Omental fat pad (tissue), 3 donors: ENCODE measurements at regions not wholly inside any gene's neighbourhood (a gene's known extent, or its start where the extent isn't known, plus 50 kb on each side); places are given as distances from the start of the nearest gene placed in this dataset.

ENCODE experiments used
- ATAC-seq: fragments of 150-250 bp; one replicate; pipeline ENCODE4 v1.9.1; 2016; ENCODE audit warnings: mild to moderate bottlenecking, moderate library complexity; ENCODE audit not compliant: low FRiP score
- DNase-seq: peaks from one replicate; pipeline ENCODE4 v3.0.0-alpha.2; 2019; ENCODE audit warnings: low spot score
- TF ChIP-seq, protein P1 (sequence below), 3 donors: fragments of 450-650 bp; IDR thresholded peaks; one replicate each; pipeline ENCODE4 v1.5.1; 2016 to 2017; ENCODE audit warnings: antibody characterized with exemption in 3 of 3, mild to moderate bottlenecking in 3 of 3, moderate library complexity in 2 of 3

DNA sequence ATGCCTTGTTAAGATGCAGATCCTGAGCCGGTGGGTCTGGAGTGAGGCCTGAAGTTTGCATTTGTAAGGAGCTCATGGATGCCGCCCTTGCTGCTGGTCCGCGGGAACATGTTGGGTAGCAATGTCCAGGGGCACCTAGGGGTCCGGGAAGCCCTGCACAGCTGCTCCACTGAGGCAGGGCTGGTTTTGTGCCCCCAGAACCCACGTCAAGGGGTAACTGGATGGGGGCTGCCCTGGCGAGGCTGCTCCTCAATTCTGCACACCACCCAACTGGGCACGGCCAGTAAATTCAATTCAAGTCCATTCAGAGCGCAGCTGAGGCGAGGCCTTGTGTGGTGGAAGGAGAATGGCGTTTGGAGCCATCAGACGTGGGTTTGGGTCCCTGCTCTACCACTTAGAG is 246.3 kb upstream of the PITRM1 start:
- no peak for DNase-seq
- TF ChIP-seq, protein P1, sequence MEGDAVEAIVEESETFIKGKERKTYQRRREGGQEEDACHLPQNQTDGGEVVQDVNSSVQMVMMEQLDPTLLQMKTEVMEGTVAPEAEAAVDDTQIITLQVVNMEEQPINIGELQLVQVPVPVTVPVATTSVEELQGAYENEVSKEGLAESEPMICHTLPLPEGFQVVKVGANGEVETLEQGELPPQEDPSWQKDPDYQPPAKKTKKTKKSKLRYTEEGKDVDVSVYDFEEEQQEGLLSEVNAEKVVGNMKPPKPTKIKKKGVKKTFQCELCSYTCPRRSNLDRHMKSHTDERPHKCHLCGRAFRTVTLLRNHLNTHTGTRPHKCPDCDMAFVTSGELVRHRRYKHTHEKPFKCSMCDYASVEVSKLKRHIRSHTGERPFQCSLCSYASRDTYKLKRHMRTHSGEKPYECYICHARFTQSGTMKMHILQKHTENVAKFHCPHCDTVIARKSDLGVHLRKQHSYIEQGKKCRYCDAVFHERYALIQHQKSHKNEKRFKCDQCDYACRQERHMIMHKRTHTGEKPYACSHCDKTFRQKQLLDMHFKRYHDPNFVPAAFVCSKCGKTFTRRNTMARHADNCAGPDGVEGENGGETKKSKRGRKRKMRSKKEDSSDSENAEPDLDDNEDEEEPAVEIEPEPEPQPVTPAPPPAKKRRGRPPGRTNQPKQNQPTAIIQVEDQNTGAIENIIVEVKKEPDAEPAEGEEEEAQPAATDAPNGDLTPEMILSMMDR (IDR thresholded peaks at IDR 0.05) = no peak
- no peak for ATAC-seq

DNA sequence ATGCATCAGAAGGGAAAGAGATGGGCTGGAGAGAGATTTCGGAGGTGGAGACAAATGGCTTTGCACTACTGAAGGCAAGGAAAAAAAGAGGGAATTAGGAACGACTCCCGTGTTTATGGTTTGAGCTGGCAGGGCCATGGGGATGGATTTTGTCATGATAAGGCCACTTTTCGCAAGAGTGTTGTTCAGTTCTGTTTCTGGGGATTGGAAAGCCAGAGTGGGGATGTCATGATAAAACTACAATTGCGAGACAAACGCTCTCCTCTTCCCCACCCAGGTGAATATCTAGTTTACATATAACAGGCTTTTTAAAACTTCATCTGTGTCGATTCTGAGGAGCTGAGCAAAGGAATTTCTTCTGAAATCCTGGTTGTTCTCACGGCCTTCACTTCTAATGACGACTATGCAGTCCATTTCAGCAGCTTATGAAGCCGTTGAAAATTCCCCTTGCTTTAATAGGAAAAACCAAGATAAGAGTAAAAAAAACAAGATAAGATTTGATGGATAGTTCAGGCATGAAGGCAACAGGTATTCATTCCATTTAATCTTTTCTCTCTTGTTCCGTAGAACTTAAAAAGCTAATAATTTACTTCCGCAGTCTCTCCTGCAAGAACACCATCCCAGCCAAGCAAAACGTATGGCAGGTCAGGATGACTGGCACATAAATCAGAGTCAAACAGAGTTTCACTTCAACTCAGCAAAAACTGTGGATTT is 245.6 kb upstream of the PITRM1 start:
- TF ChIP-seq, protein P1 (IDR thresholded peaks at IDR 0.05) = no peak
- ATAC-seq = no peak
- DNase-seq = no peak

DNA sequence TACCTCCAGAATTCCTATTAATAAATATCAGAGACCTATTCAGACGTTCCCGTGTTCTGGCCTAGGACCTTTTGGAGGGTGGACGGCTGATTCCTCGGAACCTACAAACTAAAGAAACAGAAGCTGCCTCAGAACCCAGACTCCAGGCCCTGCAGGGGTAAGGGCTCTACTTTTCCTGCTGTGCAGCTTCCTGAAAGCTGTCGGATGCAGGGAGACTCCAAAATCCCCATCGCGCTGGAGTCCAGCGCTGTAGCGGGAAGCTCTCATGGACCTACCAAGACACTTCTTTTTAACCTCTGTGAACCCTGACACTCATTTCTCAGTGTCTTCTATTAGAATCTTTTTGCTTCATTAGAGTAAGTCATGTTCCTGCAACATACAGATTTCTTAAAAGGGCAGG is 244.5 kb upstream of the PITRM1 start:
- DNase-seq (no peak), ATAC-seq (no peak)
- TF ChIP-seq, protein P1 (IDR thresholded peaks at IDR 0.05) = no peak

DNA sequence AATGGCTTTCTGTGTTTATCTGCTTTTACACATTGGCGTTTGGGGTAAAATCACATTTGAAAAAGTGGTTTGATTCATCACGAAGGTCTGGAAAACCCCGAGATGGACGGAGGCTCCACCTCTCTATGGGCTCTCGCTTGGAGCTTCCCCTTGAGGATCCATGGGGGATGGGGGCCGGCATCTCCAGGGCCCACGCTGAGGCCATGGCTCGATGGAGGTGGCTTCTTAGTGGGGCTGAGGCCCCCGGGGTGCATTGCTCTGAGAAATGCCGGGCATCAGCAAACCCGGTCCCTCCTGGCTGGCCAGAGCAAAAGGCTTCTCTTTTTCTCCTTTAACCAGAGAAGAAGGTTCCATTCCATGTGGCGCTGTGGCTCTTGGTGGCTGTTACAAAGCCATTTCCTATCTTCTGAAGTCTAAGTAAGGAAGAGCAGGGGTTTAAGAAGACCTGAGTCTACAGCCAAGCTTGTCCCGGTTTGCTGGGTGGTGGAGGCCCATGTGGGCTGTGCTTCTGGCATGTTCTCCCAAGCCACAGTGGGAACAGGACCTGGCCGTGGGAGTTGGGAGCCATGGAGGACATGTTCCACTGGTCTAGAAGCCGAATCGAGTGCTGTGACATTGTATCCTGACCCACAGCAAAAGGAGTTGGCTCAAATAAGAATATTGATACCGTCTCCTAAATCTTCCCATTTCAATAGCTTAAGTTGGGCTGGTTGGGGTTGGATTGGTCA is 243.5 kb upstream of the PITRM1 start:
- TF ChIP-seq, protein P1 (IDR thresholded peaks at IDR 0.05) = no peak
- DNase-seq = no peak
- no peak for ATAC-seq

DNA sequence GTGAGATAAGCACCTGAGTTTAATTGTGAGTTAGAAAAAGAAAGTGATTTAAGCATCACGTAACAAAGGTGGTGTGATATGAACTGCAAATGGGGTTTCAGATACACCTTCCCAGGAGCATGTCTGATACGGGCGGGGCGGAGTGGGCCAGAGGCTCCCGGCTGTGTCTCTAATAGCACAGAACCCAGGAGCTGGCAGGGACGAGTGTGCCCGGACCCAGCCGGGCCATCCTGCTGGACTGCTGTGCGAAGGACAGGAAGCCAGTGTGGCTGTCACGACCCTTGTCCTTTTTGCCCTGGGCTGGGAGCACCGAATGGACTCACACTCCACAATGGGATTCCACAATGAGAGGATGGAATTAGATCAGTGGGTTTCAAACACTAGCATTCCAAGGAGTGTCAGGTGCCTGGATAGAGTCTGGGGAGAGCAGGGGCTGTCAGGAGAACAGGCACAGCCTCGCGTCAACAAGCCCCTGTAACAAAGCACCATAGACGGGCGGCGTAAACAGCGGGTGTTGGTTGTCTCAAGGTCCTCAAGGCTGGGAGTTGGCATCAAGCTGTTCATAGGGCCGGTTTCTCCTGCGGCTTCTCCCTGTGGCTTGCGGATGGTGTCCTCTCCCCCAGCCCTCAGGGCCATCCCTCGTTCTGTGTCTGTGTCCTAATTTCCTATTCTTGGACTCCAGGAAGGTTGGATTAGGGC is 242.6 kb upstream of the PITRM1 start:
- TF ChIP-seq, protein P1 (IDR thresholded peaks at IDR 0.05) = no peak
- ATAC-seq = no peak
- DNase-seq = no peak

DNA sequence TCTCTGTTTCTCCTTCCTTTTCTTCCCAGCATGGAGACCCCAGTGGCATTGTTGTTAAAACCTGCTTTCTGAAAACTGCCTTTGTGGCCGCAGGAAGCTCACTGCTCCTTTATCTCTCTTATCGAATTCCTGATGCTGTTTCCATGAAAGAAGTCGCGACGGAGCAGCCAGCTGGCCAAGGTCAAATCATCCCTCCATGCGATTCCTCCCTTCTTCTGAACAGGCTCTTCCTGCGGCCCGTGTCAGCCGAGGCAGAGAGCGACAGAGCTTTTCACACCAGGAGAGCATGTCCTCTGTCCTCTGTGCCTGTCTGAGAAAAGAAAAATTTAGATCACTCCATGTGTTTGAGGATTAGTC is 242.1 kb upstream of the PITRM1 start:
- TF ChIP-seq, protein P1 (IDR thresholded peaks at IDR 0.05) = no peak
- ATAC-seq = no peak
- DNase-seq = no peak
